MM.1S (cell line): ENCODE measurements at regions not wholly inside any gene's neighbourhood (a gene's known extent, or its start where the extent isn't known, plus 50 kb on each side); places are given as distances from the start of the nearest gene placed in this dataset.
"Not testable (repeated sequence)": the region's sequence is repeated elsewhere in the genome, so short reads cannot be mapped to it uniquely, and the experiment has no call there.

Source experiments
- DNase-seq: peaks from one replicate; pipeline ENCODE4 v3.0.0-alpha.2; 2015
- H2AFZ ChIP-seq: fragments of 300-600 bp; sonication (generic); 2 replicates; pipeline ENCODE4 v1.6.0; 2016; ENCODE audit warnings: antibody characterized with exemption, low read length
- H3F3A ChIP-seq: fragments of 300-600 bp; sonication (generic); 2 replicates; pipeline ENCODE4 v1.6.1; 2016; ENCODE audit warnings: mild to moderate bottlenecking, antibody characterized with exemption, low read length, moderate library complexity, mixed read lengths; ENCODE audit not compliant: insufficient read depth
- H3K27ac ChIP-seq: fragments of 300-600 bp; sonication (generic); 2 replicates; pipeline ENCODE4 v1.5.1; 2016; ENCODE audit warnings: mild to moderate bottlenecking, low read length
- H3K27me3 ChIP-seq: fragments of 300-600 bp; sonication (generic); replicated peaks from 2 replicates; pipeline ENCODE4 v1.6.0; 2016; ENCODE audit warnings: low read length; ENCODE audit not compliant: insufficient read depth
- H3K36me3 ChIP-seq: fragments of 300-600 bp; sonication (generic); replicated peaks from 2 replicates; pipeline ENCODE4 v1.6.1; 2016; ENCODE audit warnings: mild to moderate bottlenecking, low read length, mixed read lengths; ENCODE audit not compliant: insufficient read depth
- H3K4me1 ChIP-seq: fragments of 300-600 bp; sonication (generic); 2 replicates; pipeline ENCODE4 v1.6.1; 2016; ENCODE audit warnings: low read length, mixed read lengths
- H3K4me2 ChIP-seq: fragments of 300-600 bp; sonication (generic); 2 replicates; pipeline ENCODE4 v1.6.0; 2016; ENCODE audit warnings: low read depth, low read length
- H3K4me3 ChIP-seq: fragments of 300-600 bp; sonication (generic); 2 replicates; pipeline ENCODE4 v1.5.1; 2016; ENCODE audit warnings: low read length, mixed read lengths
- H3K79me2 ChIP-seq: fragments of 300-600 bp; sonication (generic); 2 replicates; pipeline ENCODE4 v1.6.1; 2016; ENCODE audit warnings: mixed run types, low read length, mixed read lengths
- H3K9ac ChIP-seq: fragments of 300-600 bp; sonication (generic); 2 replicates; pipeline ENCODE4 v1.6.1; 2016; ENCODE audit warnings: low read length, mixed read lengths
- H3K9me2 ChIP-seq: fragments of 300-600 bp; sonication (generic); replicated peaks from 2 replicates; pipeline ENCODE4 v1.6.1; 2016; ENCODE audit warnings: mild to moderate bottlenecking, low read length, mixed read lengths; ENCODE audit not compliant: insufficient read depth
- H3K9me3 ChIP-seq: fragments of 300-600 bp; sonication (generic); replicated peaks from 2 replicates; pipeline ENCODE4 v1.6.1; 2016; ENCODE audit warnings: mild to moderate bottlenecking, low read length, mixed read lengths; ENCODE audit not compliant: insufficient read depth
- H4K20me1 ChIP-seq: fragments of 300-600 bp; sonication (generic); 2 replicates; pipeline ENCODE4 v1.6.1; 2016; ENCODE audit warnings: mild to moderate bottlenecking, low read length, moderate library complexity, mixed read lengths; ENCODE audit not compliant: insufficient read depth
- CTCF ChIP-seq: fragments of 300-600 bp; sonication (generic); IDR thresholded peaks from 2 replicates; pipeline ENCODE4 v1.5.1; 2016; ENCODE audit warnings: antibody characterized with exemption, low read length, mixed read lengths
- EZH2 ChIP-seq: fragments of 300-600 bp; sonication (generic); optimal IDR thresholded peaks from 2 replicates; pipeline ENCODE3; 2017; ENCODE audit warnings: low read depth, mild to moderate bottlenecking, antibody characterized with exemption, low read length, mixed read lengths
- EZH2phosphoT487 ChIP-seq: fragments of 300-600 bp; sonication (generic); IDR thresholded peaks from 2 replicates; pipeline ENCODE4 v1.6.1; 2018; ENCODE audit warnings: antibody characterized with exemption, low read length

- Histone ChIP-seq H3K36me3 (no peaks in the 10 kb centered on the region), H3K79me2 (no peaks in the 10 kb centered on the region), H3K9me2 (no peaks in the 10 kb centered on the region), H4K20me1 (no peaks in the 10 kb centered on the region), H3K4me3 (no peak overlapping the region), H3K27me3 (no peaks in the 10 kb centered on the region), H2AFZ (no peak overlapping the region), H3K27ac (no peak overlapping the region), H3K9me3 (no peaks in the 10 kb centered on the region), H3F3A (peaks cover 11% of the 10 kb centered on the region), H3K9ac (no peak overlapping the region), H3K4me1 (peaks cover 26% of the 10 kb centered on the region), H3K4me2 (no peak overlapping the region)
- TF ChIP-seq CTCF: no peak
- no peak for TF ChIP-seq EZH2phosphoT487
- TF ChIP-seq EZH2: no peak
- no peak for DNase-seq
Measured at GRCh38 chr4:77349796-77350195, 192.8 kb downstream of the CCNG2 start.

GRCh38 chr4:77352192-77352591, 195.2 kb downstream of the CCNG2 start:
- peaks cover 11% of the 10 kb centered on the region for H3F3A ChIP-seq
- no peaks in the 10 kb centered on the region for H3K27me3 ChIP-seq
- no peak overlapping the region for H2AFZ ChIP-seq
- H3K27ac ChIP-seq: no peak overlapping the region
- no peak overlapping the region for H3K9ac ChIP-seq
- H3K9me2 ChIP-seq: no peaks in the 10 kb centered on the region
- no peaks in the 10 kb centered on the region for H3K9me3 ChIP-seq
- no peaks in the 10 kb centered on the region for H4K20me1 ChIP-seq
- no peak overlapping the region for H3K4me2 ChIP-seq
- TF ChIP-seq CTCF (no peak), EZH2phosphoT487 (no peak), EZH2 (no peak)
- no peak for DNase-seq
- peaks cover 26% of the 10 kb centered on the region for H3K4me1 ChIP-seq
- H3K36me3 ChIP-seq: no peaks in the 10 kb centered on the region
- H3K4me3 ChIP-seq: no peak overlapping the region
- no peaks in the 10 kb centered on the region for H3K79me2 ChIP-seq

GRCh38 chr4:77353724-77354315, 196.8 kb downstream of the CCNG2 start:
- H3K4me3 ChIP-seq, H3K9ac ChIP-seq, H3K4me2 ChIP-seq, H3K27me3 ChIP-seq, H3K27ac ChIP-seq, H2AFZ ChIP-seq, H4K20me1 ChIP-seq, H3K36me3 ChIP-seq, H3K79me2 ChIP-seq, H3K9me3 ChIP-seq, H3K9me2 ChIP-seq, DNase-seq: not testable (repeated sequence)
- peak; percentile 21 for TF ChIP-seq CTCF
- H3F3A ChIP-seq: peaks cover 11% of the 10 kb centered on the region
- H3K4me1 ChIP-seq: peaks cover 26% of the 10 kb centered on the region
